Body of pancreas (tissue), 4 donors: ENCODE measurements at regions not wholly inside any gene's neighbourhood (a gene's known extent, or its start where the extent isn't known, plus 50 kb on each side); places are given as distances from the start of the nearest gene placed in this dataset.

Experiments used
- ATAC-seq: fragments of 150-250 bp; one replicate; pipeline ENCODE4 v1.9.1; 2016
- DNase-seq, 4 donors: peaks; one replicate each; pipeline ENCODE4 v3.0.0-alpha.2; 2019
- H3K27ac ChIP-seq, 4 donors: fragments of 200-600 bp; sonication (generic); 1 replicate in 3 of 4; 2 replicates in 1 of 4; pipeline versions ENCODE4 v1.5.1 to v1.6.1; 2016 to 2019; ENCODE audit warnings: mild to moderate bottlenecking in 1 of 4, mixed read lengths in 1 of 4, moderate library complexity in 1 of 4
- H3K27me3 ChIP-seq, 2 donors: fragments of 200-600 bp; sonication (generic); one replicate each; pipeline ENCODE4 v1.6.0; 2016; ENCODE audit warnings: mild to moderate bottlenecking in 1 of 2
- H3K36me3 ChIP-seq, 2 donors: fragments of 200-600 bp; sonication (generic); replicated peaks in 1 of 2; 2 replicates each; pipeline ENCODE4 v1.5.1; 2016; ENCODE audit warnings: low read depth in 2 of 2; ENCODE audit not compliant: insufficient read depth in 1 of 2
- H3K4me1 ChIP-seq: fragments of 200-600 bp; sonication (generic); one replicate; pipeline ENCODE4 v1.6.0; 2016
- H3K4me3 ChIP-seq, 2 donors: fragments of 200-600 bp; sonication (generic); 1 replicate in 1 of 2; 2 replicates in 1 of 2; pipeline ENCODE4 v1.5.1; 2016 to 2019
- H3K9me3 ChIP-seq, 3 donors: fragments of 200-600 bp; sonication (generic); 1 replicate in 2 of 3; 2 replicates in 1 of 3; pipeline ENCODE4 v1.5.1; 2016
- CTCF ChIP-seq, 7 experiments: fragments of 450-650 bp in 4 of 7; fragments of 200-600 bp in 3 of 7; sonication (generic) in 3 of 7; IDR thresholded peaks; one replicate each; pipeline ENCODE4 v1.5.1; 2016 to 2019; ENCODE audit warnings: antibody characterized with exemption in 7 of 7
- POLR2A ChIP-seq, 3 donors: fragments of 450-650 bp; IDR thresholded peaks; one replicate each; pipeline ENCODE4 v1.6.1; 2016; ENCODE audit warnings: antibody characterized with exemption in 3 of 3, mild to moderate bottlenecking in 2 of 3
- WGBS, 2 donors: methylation state at CpG; one replicate each; pipeline ENCODE4 v1.1.5; 2017; 5-methylcytosine and 5-hydroxymethylcytosine counted together
- intact Hi-C: fragments of 100-400 bp; cut with DNase I; formaldehyde crosslinking; loops from one replicate; pipeline ENCODE4 v1.15.1; 2023

DNA sequence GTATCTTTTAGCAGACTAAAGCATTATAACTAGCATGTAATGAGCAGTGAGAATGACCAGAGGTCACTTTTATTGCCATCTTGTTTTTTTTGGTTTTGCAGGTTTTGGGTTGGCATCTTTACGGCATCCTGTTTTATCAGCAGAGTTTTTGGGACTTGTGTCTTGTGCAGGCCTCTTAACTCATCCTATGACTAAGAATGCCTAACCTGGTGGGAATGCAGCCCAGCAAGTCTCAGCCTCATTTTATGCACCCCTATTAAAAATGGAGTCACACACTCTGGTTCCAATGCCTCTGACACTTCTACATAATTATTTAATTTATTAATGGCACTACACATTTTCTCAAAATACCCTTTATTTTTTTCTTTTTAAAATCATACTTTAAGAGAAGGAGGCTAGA, 726.5 kb upstream of the RIOK2 start:
- Histone ChIP-seq H3K4me1 (no peaks in the 10 kb centered on the region), H3K4me3 (no peak overlapping the region), H3K27ac (no peak overlapping the region), H3K27me3 (no peaks in the 10 kb centered on the region), H3K9me3 (no peaks in the 10 kb centered on the region), H3K36me3 (no peaks in the 10 kb centered on the region)
- WGBS, 2 donors = 96 to 100% methylated on average over 1 of the region's 1 CpG
- intact Hi-C loops = no loop called here
- TF ChIP-seq POLR2A (IDR thresholded peaks at IDR 0.05) = no peak
- no peak for TF ChIP-seq CTCF (IDR thresholded peaks at IDR 0.05)
- ATAC-seq (no peak), DNase-seq (no peak)

GRCh38 chr5:97914483-97914882, 731.4 kb upstream of the RIOK2 start:
- 82 to 89% methylated on average over 1 of the region's 1 CpG for WGBS, 2 donors
- no peak for ATAC-seq

GRCh38 chr5:97915106-97915505, 732.1 kb upstream of the RIOK2 start:
- TF ChIP-seq POLR2A (IDR thresholded peaks at IDR 0.05) = no peak
- no peak for TF ChIP-seq CTCF (IDR thresholded peaks at IDR 0.05)
- Histone ChIP-seq H3K27ac (no peak overlapping the region), H3K36me3 (no peaks in the 10 kb centered on the region), H3K27me3 (no peaks in the 10 kb centered on the region), H3K4me3 (no peak overlapping the region), H3K4me1 (no peaks in the 10 kb centered on the region), H3K9me3 (no peaks in the 10 kb centered on the region)
- WGBS, 2 donors = 21 to 24% methylated on average over 1 of the region's 1 CpG
- intact Hi-C loops = no loop called here
- DNase-seq = no peak
- ATAC-seq = no peak

More at GRCh38 chr5:97914483-97914882, 731.4 kb upstream of the RIOK2 start:
- no peaks in the 10 kb centered on the region for H3K9me3 ChIP-seq
- intact Hi-C loops = no loop called here
- H3K27ac ChIP-seq = no peak overlapping the region
- DNase-seq = no peak
- TF ChIP-seq POLR2A (IDR thresholded peaks at IDR 0.05) (no peak), CTCF (IDR thresholded peaks at IDR 0.05) (no peak)
- no peaks in the 10 kb centered on the region for H3K36me3 ChIP-seq
- H3K27me3 ChIP-seq = no peaks in the 10 kb centered on the region
- H3K4me3 ChIP-seq = no peak overlapping the region
- no peaks in the 10 kb centered on the region for H3K4me1 ChIP-seq

DNA sequence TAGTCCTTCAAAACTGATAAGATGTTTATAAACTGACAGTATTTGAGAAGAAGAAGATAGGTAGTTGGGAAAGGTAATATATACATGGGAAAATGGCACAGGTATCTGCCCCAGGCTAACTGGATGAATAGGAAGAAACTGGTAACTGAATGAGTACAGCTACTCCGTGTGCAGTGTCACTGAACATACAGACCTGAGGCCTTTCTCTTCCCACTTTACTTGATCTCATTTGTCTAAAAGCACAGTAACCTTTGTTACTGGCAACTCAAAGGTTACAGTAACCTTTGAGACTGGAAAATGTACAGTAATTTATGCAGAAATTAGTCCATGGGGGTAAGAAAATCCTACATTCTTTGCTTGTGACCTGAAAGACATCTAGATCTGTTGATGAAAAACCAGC, 735.0 kb upstream of the RIOK2 start:
- Histone ChIP-seq H3K36me3 (no peaks in the 10 kb centered on the region), H3K4me1 (no peaks in the 10 kb centered on the region), H3K27me3 (no peaks in the 10 kb centered on the region), H3K4me3 (no peak overlapping the region), H3K9me3 (no peaks in the 10 kb centered on the region), H3K27ac (no peak overlapping the region)
- no peak for TF ChIP-seq POLR2A (IDR thresholded peaks at IDR 0.05)
- no peak for TF ChIP-seq CTCF (IDR thresholded peaks at IDR 0.05)
- intact Hi-C loops = no loop called here
- DNase-seq (no peak), ATAC-seq (no peak)
- 76 to 79% methylated on average over 1 of the region's 1 CpG for WGBS, 2 donors

DNA sequence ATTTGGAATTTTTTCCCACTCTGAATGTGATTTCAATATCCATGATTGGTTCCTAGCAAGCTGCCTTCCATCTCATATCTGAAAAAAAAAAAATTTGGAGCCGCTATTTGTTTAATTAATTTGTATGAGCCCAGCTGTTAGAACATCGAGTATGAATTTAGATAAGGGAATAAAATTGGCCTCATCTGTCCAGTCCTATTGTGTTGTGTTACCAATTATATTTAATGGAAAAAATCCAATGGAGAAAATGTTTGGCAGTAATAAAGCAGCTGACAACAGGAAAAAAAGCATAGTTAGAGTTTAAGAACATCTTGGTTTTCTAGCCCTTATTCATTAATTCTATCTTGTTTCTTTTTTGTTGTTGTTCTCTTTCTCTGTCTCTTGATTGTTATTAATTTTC, 735.6 kb upstream of the RIOK2 start:
- DNase-seq (no peak), ATAC-seq (no peak)
- Histone ChIP-seq H3K4me1 (no peaks in the 10 kb centered on the region), H3K9me3 (no peaks in the 10 kb centered on the region), H3K36me3 (no peaks in the 10 kb centered on the region), H3K4me3 (no peak overlapping the region), H3K27me3 (no peaks in the 10 kb centered on the region), H3K27ac (no peak overlapping the region)
- intact Hi-C loops = no loop called here
- TF ChIP-seq CTCF (IDR thresholded peaks at IDR 0.05) = no peak
- no peak for TF ChIP-seq POLR2A (IDR thresholded peaks at IDR 0.05)
- 50 to 67% methylated on average over 2 of the region's 2 CpGs for WGBS, 2 donors
